ENCODE measurements at regions not wholly inside any gene's neighbourhood (a gene's known extent, or its start where the extent isn't known, plus 50 kb on each side); places are given as distances from the start of the nearest gene placed in this dataset.

GRCh38 chr11:115097796-115098408 lies 406.3 kb downstream of the CADM1 start:
- H3K27me3 ChIP-seq: no peaks in the 10 kb centered on the region
- intact Hi-C loops (cut with DNase I): no loop called here
- H3K27ac ChIP-seq: no peak overlapping the region
- no peak overlapping the region for H3K4me3 ChIP-seq
- H3K36me3 ChIP-seq: no peaks in the 10 kb centered on the region
- no peaks in the 10 kb centered on the region for H3K4me1 ChIP-seq
- TF ChIP-seq CTCF (IDR thresholded peaks at IDR 0.05): no peak
- no peak for DNase-seq
- no peaks in the 10 kb centered on the region for H3K9me3 ChIP-seq
- ATAC-seq: no peak

- H3K9me3 ChIP-seq: no peaks in the 10 kb centered on the region
- no peaks in the 10 kb centered on the region for H3K36me3 ChIP-seq
- H3K27me3 ChIP-seq: no peaks in the 10 kb centered on the region
- intact Hi-C loops (cut with DNase I): no loop called here
- no peaks in the 10 kb centered on the region for H3K4me1 ChIP-seq
- no peak overlapping the region for H3K27ac ChIP-seq
- H3K4me3 ChIP-seq: no peak overlapping the region
- TF ChIP-seq CTCF (IDR thresholded peaks at IDR 0.05): no peak
- no peak for DNase-seq
- ATAC-seq: no peak
These were observed 403.5 kb downstream of the CADM1 start for GRCh38 chr11:115100706-115101105.

GRCh38 chr11:115103921-115104320 lies 400.3 kb downstream of the CADM1 start:
- ATAC-seq (no peak), DNase-seq (no peak)
- Histone ChIP-seq H3K4me1 (no peaks in the 10 kb centered on the region), H3K27ac (no peak overlapping the region), H3K9me3 (no peaks in the 10 kb centered on the region), H3K36me3 (no peaks in the 10 kb centered on the region), H3K4me3 (no peak overlapping the region), H3K27me3 (no peaks in the 10 kb centered on the region)
- intact Hi-C loops (cut with DNase I): no loop called here
- TF ChIP-seq CTCF (IDR thresholded peaks at IDR 0.05): no peak

GRCh38 chr11:115104851-115105453 lies 399.3 kb downstream of the CADM1 start:
- no peaks in the 10 kb centered on the region for H3K4me1 ChIP-seq
- no peaks in the 10 kb centered on the region for H3K27me3 ChIP-seq
- intact Hi-C loops (cut with DNase I): no loop called here
- no peak for DNase-seq
- no peaks in the 10 kb centered on the region for H3K9me3 ChIP-seq
- ATAC-seq: no peak
- H3K36me3 ChIP-seq: no peaks in the 10 kb centered on the region
- TF ChIP-seq CTCF (IDR thresholded peaks at IDR 0.05): no peak
- H3K4me3 ChIP-seq: no peak overlapping the region
- no peak overlapping the region for H3K27ac ChIP-seq

DNA sequence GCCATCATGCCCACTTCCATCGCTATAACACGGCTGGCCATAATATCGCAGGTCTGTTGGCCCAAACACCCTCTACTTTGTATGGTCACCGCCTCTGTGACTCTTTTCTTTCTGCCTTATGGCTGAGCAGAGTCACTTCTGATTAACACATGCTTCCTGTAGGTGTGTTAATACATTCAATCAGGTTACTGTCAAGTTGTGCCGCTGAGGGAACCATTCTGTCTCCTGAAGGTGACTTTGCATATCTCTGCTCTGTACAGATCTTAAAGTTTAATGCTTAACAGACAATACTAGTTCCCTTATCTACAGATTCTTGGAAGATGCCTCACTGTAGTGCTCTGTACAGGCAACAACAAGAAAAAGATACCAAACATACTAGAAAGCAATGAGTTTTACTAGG lies 393.1 kb downstream of the CADM1 start:
- no peak overlapping the region for H3K4me3 ChIP-seq
- H3K27me3 ChIP-seq: no peaks in the 10 kb centered on the region
- intact Hi-C loops (cut with DNase I): no loop called here
- no peak for TF ChIP-seq CTCF (IDR thresholded peaks at IDR 0.05)
- no peaks in the 10 kb centered on the region for H3K4me1 ChIP-seq
- no peaks in the 10 kb centered on the region for H3K36me3 ChIP-seq
- no peak overlapping the region for H3K27ac ChIP-seq
- no peak for ATAC-seq
- no peak for DNase-seq
- no peaks in the 10 kb centered on the region for H3K9me3 ChIP-seq
